ENCODE measurements at regions not wholly inside any gene's neighbourhood (a gene's known extent, or its start where the extent isn't known, plus 50 kb on each side); places are given as distances from the start of the nearest gene placed in this dataset.

DNA sequence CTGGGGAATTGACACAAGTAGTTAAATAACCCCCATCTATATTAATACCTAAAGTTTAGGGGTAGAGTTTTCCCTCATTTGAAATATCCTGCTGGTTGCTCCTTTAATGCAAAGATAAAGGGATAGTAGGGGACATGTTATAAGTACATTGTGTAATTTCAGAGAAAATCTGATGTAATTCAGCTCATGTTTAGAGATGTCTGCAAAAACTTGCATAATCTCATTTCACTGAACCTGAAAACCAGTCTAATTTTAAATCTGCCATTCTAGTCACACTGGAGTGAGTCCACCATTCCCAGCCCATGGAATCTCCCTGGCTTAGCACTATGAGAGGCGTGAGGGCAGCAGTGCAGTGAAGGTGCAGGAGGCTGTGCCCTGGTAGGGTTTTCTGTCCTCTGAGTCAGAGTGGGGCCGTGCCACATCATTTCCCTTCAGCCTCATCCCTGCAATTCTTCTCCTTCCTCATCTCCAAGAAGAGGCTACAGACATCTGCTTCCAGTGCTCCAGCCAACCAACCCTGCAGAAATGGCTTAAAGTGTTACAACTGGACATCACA is 246.3 kb upstream of the UMPS start:
- intact Hi-C loops (cut with micrococcal nuclease), result no loop called here

DNA sequence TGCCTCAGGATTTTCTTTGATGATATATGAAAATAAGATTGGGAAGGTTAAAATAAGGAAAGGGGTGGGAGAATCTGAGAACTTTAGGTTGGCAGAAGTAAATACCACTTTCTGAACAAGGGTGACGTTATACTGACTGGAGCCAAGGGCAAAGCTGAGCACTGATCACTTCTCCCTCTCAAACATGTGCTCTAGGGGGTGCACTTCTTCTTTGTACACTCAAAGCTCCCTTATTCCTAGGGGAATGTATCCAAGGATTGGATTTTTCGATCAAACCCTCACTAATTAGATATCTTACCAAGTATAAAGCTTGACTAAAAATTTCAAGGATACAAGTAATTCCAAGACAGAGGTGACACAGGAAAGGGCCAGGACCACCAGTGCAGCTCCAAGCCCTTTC is 243.9 kb upstream of the UMPS start:
- intact Hi-C loops (cut with micrococcal nuclease), result no loop called here

- intact Hi-C loops (cut with micrococcal nuclease), result no loop called here
Observed at GRCh38 chr3:124489506-124489905, 240.7 kb upstream of the UMPS start.

DNA sequence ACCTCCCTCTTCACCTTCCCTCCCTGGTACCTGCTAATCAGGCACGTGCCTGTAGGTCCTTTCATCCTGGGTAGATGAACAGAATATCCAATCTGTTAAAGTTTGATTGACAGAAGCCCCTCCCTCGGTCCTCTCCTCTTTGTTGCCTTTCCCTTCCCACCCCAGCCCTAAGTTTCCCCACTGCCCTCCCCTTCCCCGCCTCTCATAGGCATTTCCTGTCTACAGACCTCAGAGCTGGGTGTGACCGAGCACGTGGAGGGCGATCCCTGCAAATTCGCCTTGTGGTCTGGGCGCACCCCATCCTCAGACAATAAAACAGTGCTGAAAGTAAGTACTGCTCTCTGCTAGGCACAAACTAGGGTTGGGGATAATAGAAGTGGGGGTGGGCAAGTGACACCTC is 239.2 kb upstream of the UMPS start:
- intact Hi-C loops (cut with micrococcal nuclease), result no loop called here

DNA sequence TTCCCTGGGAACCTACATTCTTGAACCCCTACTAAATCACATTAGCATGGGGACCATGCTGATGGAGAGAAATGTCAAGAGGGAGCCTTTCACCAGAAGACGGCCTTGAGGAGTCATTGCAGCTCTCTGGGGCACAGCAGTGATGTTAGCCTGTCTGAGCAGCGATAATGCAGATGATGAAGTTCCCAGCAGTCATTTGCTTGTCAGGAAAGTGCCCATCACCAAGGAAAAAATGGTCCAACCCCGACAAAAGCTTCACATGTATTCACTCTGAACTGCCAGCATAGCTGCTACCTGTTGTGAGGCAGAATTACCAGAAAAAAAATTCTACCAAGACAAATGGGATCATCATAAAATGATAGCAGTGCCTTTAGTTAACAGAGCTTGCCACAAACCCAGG is 238.4 kb upstream of the UMPS start:
- intact Hi-C loops (cut with micrococcal nuclease), result loop anchor here (2.0 kb wide), 1 partner anchor 69 kb away; no protein-coding TSS in a partner anchor

DNA sequence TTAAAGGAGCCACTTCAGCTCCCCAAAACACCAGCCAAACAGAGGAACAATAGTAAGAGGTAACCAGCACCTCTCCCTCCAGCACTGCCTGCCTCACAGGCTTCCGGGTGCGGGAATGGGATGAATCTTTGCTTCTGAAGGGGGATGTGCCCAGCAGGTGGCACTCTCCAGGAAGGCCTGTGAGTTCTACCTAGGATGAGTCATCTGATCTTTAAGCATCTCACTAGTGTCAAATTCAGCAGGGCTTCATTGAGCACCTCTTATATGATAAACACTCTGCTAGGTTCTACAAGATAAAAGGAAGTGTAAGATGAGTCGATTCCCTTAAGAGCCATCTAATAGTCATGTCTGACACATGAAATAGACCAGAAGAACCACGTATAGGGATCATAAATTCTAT is 237.4 kb upstream of the UMPS start:
- intact Hi-C loops (cut with micrococcal nuclease), result loop anchor here (1.0 to 2.0 kb wide), 2 partner anchors 57 to 68 kb away; no protein-coding TSS in a partner anchor

DNA sequence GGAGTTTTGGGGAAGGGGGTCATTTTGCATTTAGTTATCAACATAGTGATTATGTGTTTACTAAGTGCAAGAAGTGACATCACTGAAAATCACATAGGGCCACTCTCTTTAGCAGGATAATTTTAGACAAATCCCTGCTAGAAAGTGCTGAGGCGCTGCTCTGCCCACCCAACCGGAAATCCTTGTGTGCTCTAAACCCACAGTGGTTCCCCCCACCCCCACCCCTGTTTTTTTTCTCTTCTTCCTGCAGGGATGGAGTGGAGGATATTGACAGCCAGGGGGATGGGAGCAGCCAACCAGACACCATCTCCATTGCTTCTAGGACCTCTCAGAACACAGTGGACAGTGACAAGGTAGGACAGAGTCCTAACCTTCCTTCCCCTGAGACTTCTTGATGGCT is 234.2 kb upstream of the UMPS start:
- intact Hi-C loops (cut with micrococcal nuclease), result no loop called here

DNA sequence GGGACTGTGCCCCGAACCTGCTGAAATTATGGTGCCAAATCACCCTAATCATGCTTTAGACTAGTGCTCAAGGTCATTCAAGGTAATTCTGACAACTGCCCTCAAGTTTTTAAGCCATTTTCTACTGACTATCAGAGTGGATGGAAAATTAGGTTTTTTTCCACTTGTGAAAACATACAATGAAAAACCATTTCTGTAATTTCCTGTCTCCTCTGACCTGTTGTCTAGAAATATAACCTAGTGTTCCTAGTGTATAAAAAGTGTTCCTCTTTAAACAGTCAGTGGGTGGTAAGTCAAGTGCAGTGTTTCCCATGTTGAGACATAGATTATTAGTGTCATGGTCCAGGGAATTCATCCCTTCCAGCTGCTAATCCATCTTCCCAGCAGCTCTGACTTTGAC is 232.8 kb upstream of the UMPS start:
- intact Hi-C loops (cut with micrococcal nuclease), result no loop called here

- intact Hi-C loops (cut with micrococcal nuclease), result no loop called here
Observed at GRCh38 chr3:124498891-124499290, 231.4 kb upstream of the UMPS start.

DNA sequence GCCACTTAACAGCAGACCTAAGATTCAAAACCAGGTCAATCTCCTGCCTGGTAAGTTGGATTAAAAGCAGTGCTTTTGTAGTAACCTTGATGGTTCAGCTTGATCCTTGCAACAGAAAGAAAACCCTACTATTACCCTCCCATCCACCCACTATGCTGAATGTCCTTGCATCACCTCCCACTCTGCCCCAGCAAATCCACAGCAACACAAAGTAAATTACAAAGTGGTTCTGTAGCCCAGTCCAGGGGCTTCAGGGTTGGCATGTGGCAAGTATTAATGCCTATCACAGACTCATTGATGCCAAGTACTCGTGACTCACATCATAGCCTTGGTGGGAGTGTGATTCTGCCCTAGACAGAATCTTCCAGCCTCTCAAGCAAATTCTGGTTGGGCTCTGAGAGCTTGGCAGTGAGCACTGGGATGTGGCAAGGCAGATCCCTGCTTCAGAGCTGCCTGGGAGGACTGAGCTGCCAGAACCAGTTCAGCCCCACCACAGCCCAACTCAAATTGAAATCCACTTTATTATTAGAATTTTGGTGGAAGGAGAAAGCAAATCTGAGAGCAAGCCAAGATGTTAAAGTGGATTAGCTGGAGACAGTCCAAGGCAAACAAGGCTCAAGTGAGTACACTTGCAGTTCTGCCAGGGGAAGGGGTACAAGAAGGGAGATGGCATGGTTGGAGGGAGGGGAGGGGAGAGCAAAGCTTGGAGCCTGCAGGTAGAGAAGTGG is 225.8 kb upstream of the UMPS start:
- intact Hi-C loops (cut with micrococcal nuclease), result no loop called here

DNA sequence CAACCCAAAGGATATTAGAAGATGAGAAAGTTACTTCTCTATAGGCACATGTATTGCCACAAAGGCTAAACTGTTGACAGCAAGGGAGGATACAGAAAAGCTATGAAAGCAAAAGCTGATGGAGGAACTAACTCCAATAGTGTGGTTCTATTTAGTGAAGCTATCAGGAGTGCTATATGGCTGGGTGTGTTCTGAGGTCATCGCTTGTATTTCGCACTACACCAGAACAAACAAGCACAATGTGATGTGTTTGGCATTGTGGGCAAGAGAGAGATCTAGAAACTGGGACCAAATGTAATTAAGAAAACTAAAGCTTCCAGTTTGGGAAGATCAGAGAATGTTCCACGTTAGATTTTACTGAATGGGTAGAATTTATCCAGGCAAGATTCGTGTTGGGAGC is 220.4 kb upstream of the UMPS start:
- intact Hi-C loops (cut with micrococcal nuclease), result no loop called here

DNA sequence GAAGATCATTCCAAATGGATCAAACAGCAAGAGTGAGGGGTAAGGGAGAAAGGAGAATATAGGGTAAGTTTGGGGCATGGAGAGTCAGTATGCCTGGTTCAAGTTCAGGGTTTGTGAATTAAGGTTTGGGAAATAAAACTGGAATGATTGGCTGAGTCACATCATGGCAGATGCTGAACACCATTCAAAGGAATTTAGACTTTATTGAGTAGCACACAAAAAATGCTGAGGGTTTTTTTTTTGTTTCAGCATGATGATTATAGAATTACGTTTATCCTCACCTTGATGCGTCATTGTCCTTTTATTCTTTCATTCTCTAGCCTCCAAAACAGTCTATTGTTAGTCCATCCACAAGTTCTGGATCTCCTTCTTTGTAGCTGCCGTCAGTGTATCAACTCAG is 220.0 kb upstream of the UMPS start:
- intact Hi-C loops (cut with micrococcal nuclease), result no loop called here

- intact Hi-C loops (cut with micrococcal nuclease), result no loop called here
Observed at GRCh38 chr3:124512881-124513609, 217.2 kb upstream of the UMPS start.

DNA sequence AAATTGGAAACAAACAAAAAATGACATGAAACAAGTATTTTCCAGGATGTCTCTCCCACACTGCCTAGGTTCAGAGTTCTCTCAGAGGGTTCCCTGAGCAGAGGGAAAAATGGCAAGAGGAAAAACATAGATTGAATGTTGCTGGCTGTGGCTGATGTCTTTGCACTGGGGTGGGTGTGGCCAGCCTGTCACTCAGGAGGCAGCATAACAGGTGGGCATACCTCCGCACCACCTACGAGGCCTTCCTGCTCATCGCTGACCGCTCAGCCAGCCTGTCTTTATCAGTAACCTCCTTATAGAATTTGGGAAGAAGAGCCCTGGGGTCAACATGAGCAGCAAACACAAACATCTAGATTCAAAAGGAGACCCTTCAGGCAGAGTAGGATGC is 216.6 kb upstream of the UMPS start:
- intact Hi-C loops (cut with micrococcal nuclease), result no loop called here

DNA sequence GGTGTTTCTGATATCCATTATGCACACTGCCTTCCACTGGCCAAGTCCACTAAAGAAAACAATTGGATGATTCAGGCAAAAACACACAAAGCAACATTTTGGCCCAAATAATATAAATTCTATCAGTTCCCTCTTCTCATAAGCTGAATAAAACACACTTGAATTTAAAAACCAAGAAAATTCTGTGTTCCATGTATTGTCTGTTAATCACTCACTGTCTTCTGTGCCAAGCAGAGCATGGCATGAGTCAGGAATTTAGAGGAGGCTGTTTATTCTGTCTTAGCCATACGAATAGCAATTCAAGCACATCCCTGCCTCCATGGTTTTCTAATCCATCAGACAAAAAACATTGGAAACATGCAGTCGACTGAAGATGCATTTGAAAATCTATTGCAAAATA is 215.6 kb upstream of the UMPS start:
- intact Hi-C loops (cut with micrococcal nuclease), result no loop called here

- intact Hi-C loops (cut with micrococcal nuclease), result no loop called here
Observed at GRCh38 chr3:124516333-124516732, 213.9 kb upstream of the UMPS start.

- intact Hi-C loops (cut with micrococcal nuclease), result no loop called here
Observed at GRCh38 chr3:124517306-124517705, 212.9 kb upstream of the UMPS start.

DNA sequence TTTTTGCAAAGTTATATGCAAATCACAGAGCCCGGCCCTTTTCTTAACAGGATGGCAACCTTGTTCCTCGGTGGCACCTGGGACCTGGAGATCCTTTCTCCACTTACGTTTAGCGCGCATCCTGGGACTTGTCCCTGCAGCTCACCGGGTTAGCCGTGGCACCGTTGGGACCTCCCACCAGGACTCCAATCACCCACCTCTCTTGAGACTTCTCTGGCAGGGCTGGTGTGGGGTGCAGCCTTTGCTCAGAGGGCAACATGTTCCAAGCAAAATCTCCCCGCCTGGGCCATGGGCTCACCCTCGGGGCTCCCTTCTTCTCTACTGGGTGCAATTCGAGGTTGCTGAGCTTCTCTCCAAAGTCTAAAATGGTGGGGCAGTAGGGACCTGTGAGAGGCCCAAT is 211.9 kb upstream of the UMPS start:
- intact Hi-C loops (cut with micrococcal nuclease), result no loop called here

DNA sequence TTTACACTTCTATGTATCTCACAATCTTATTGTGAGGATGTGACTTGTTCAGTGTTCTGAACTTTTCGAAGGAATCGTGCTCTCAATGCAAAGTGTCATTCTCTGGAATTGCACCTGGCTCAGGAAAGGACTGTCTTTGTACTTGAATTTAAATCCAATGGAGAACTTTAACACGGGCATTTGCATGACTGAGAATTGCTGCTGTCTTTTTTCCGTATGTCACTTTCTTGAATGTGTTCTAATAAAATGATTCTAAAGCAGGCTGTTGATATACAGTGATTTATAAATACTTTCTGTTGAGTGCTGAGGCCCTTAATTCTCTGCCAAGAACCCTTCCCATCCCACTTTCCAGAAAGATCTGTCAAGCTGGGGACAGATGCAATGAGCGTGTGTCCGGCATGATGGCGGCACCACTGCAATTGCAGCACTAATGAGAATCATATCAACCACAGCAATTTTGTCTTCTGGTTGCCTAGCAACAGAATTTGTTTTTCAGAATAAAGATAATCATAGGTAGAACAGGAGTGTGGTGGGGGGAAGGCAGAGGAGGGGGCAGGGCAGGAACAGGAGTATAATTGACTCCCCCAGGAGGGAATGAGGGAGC is 210.6 kb upstream of the UMPS start:
- intact Hi-C loops (cut with micrococcal nuclease), result no loop called here

DNA sequence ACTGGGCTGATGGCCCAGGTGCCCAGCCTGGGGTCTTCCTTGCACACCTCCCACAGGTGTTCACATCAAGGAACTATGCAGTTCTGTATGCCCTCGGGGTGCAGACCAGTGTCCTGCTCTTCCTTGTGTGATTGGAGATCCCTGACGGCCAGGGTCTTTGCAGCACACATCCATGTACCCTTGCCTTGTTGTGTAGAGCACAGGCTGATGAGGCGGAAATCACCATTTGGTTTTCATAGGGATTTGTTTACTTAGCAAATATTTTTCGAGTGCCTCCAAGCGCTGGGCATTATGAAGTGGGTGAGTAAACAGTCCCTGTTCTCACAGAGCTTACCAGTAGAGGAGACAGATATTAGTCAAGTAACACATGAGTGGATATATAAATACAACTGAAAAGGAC is 209.3 kb upstream of the UMPS start:
- intact Hi-C loops (cut with micrococcal nuclease), result no loop called here

GRCh38 chr3:124522082-124522625 is 208.1 kb upstream of the UMPS start:
- intact Hi-C loops (cut with micrococcal nuclease), result no loop called here

GRCh38 chr3:124526601-124527000 is 203.7 kb upstream of the UMPS start:
- intact Hi-C loops (cut with micrococcal nuclease), result no loop called here

Data from T-helper 1 cell treated with Interleukin-12 subunit alpha and Interleukin-12 subunit beta and Interleukin-4 antibody, amounts not matched to agents 30 ng/mL and 1 ng/mL, for 36 hours (primary cell).